Nephron (organoid): ENCODE measurements at regions not wholly inside any gene's neighbourhood (a gene's known extent, or its start where the extent isn't known, plus 50 kb on each side); places are given as distances from the start of the nearest gene placed in this dataset.

Source experiments
- H3K27ac Mint-ChIP-seq, 3 experiments: 2 replicates each; pipeline ENCODE4 v1.8.0; 2020; ENCODE audit warnings: mixed read lengths in 3 of 3, mild to moderate bottlenecking in 2 of 3, moderate library complexity in 1 of 3
- H3K27me3 Mint-ChIP-seq: 2 replicates; pipeline ENCODE4 v1.8.0; 2021; ENCODE audit warnings: low read depth, mild to moderate bottlenecking, moderate library complexity, mixed read lengths
- H3K36me3 Mint-ChIP-seq: 2 replicates; pipeline ENCODE4 v1.8.0; 2020; ENCODE audit warnings: low read depth, mixed read lengths
- H3K4me1 Mint-ChIP-seq: 2 replicates; pipeline ENCODE4 v1.8.0; 2020; ENCODE audit warnings: mixed read lengths
- H3K4me3 Mint-ChIP-seq, 3 experiments: 2 replicates each; pipeline ENCODE4 v1.8.0; 2020; ENCODE audit warnings: mild to moderate bottlenecking in 3 of 3, mixed read lengths in 3 of 3, moderate library complexity in 2 of 3
- H3K9me3 Mint-ChIP-seq: 2 replicates; pipeline ENCODE4 v1.8.0; 2020; ENCODE audit warnings: mixed read lengths
- CTCF ChIP-seq, 3 experiments: fragments of 200-600 bp; sonication (generic); IDR thresholded peaks; one replicate each; pipeline ENCODE4 v1.5.0; 2021; ENCODE audit warnings: antibody characterized with exemption in 3 of 3; ENCODE audit not compliant: unreplicated experiment in 3 of 3

- Mint-ChIP-seq H3K9me3 (no peaks in the 10 kb centered on the region), H3K27ac (no peak overlapping the region), H3K4me3 (no peak overlapping the region), H3K4me1 (peaks cover 20% of the 10 kb centered on the region), H3K27me3 (no peaks in the 10 kb centered on the region), H3K36me3 (no peaks in the 10 kb centered on the region)
- no peak for TF ChIP-seq CTCF (IDR thresholded peaks at IDR 0.05; ENCODE audit: unreplicated experiment in 3 of 3)
Measured at GRCh38 chr21:15119486-15119885, 54.7 kb upstream of the NRIP1 start.

GRCh38 chr21:15121097-15121654 lies 56.4 kb upstream of the NRIP1 start:
- Mint-ChIP-seq H3K36me3 (no peaks in the 10 kb centered on the region), H3K27ac (peak overlapping the region in 2 of 3 experiments; percentile 55 to 72), H3K4me3 (no peak overlapping the region), H3K4me1 (peaks cover 28% of the 10 kb centered on the region), H3K27me3 (no peaks in the 10 kb centered on the region), H3K9me3 (no peaks in the 10 kb centered on the region)
- no peak for TF ChIP-seq CTCF (IDR thresholded peaks at IDR 0.05; ENCODE audit: unreplicated experiment in 3 of 3)

GRCh38 chr21:15121655-15122120 lies 56.9 kb upstream of the NRIP1 start:
- Mint-ChIP-seq H3K9me3 (no peaks in the 10 kb centered on the region), H3K27ac (peak overlapping the region; percentile 6 to 72 (median 20)), H3K4me3 (no peak overlapping the region), H3K27me3 (no peaks in the 10 kb centered on the region), H3K4me1 (peaks cover 28% of the 10 kb centered on the region), H3K36me3 (no peaks in the 10 kb centered on the region)
- no peak for TF ChIP-seq CTCF (IDR thresholded peaks at IDR 0.05; ENCODE audit: unreplicated experiment in 3 of 3)

- Mint-ChIP-seq H3K9me3 (no peaks in the 10 kb centered on the region), H3K4me3 (no peak overlapping the region), H3K27me3 (no peaks in the 10 kb centered on the region), H3K4me1 (peaks cover 28% of the 10 kb centered on the region), H3K36me3 (no peaks in the 10 kb centered on the region), H3K27ac (peak overlapping the region; percentile 20 to 72 (median 45))
- no peak for TF ChIP-seq CTCF (IDR thresholded peaks at IDR 0.05; ENCODE audit: unreplicated experiment in 3 of 3)
Measured at GRCh38 chr21:15122241-15122640, 57.4 kb upstream of the NRIP1 start.

GRCh38 chr21:15124731-15125130 lies 59.9 kb upstream of the NRIP1 start:
- TF ChIP-seq CTCF (IDR thresholded peaks at IDR 0.05; ENCODE audit: unreplicated experiment in 3 of 3) = no peak
- Mint-ChIP-seq H3K4me1 (peaks cover 43% of the 10 kb centered on the region), H3K27me3 (no peaks in the 10 kb centered on the region), H3K9me3 (no peaks in the 10 kb centered on the region), H3K4me3 (no peak overlapping the region), H3K27ac (no peak overlapping the region), H3K36me3 (no peaks in the 10 kb centered on the region)

GRCh38 chr21:15126948-15127347 lies 62.1 kb upstream of the NRIP1 start:
- Mint-ChIP-seq H3K36me3 (no peaks in the 10 kb centered on the region), H3K27me3 (no peaks in the 10 kb centered on the region), H3K9me3 (no peaks in the 10 kb centered on the region), H3K4me1 (peaks cover 47% of the 10 kb centered on the region), H3K4me3 (no peak overlapping the region), H3K27ac (peak overlapping the region in 1 of 3 experiments; percentile 33)
- TF ChIP-seq CTCF (IDR thresholded peaks at IDR 0.05; ENCODE audit: unreplicated experiment in 3 of 3) = no peak
